Activated CD4-positive, alpha-beta T cell treated with anti-CD3 and anti-CD28 coated beads, Interleukin-2, amount 50 U/mL, for 48 hours (primary cell): ENCODE measurements at regions not wholly inside any gene's neighbourhood (a gene's known extent, or its start where the extent isn't known, plus 50 kb on each side); places are given as distances from the start of the nearest gene placed in this dataset.
A peak's percentile ranks its signal among the peaks of the same experiment; 100 is the strongest.
"Not testable (repeated sequence)": the region's sequence is repeated elsewhere in the genome, so short reads cannot be mapped to it uniquely, and the experiment has no call there.

Source experiments
- DNase-seq, 2 experiments: peaks; one replicate each; pipeline ENCODE4 v3.0.0-alpha.2; 2020

- DNase-seq, result no peak
These were observed 50.7 kb upstream of the DIAPH3 start for GRCh38 chr13:60214213-60215055.

- DNase-seq, result no peak
These were observed 56.3 kb upstream of the DIAPH3 start for GRCh38 chr13:60220072-60220471.

GRCh38 chr13:60221581-60221980 lies 57.9 kb upstream of the DIAPH3 start:
- no peak for DNase-seq

GRCh38 chr13:60226507-60226906 lies 62.8 kb upstream of the DIAPH3 start:
- no peak for DNase-seq

- DNase-seq, result no peak
These were observed 63.4 kb upstream of the DIAPH3 start for GRCh38 chr13:60227158-60227557.

GRCh38 chr13:60229708-60230272 lies 66.1 kb upstream of the DIAPH3 start:
- DNase-seq, result no peak

GRCh38 chr13:60230593-60230992 lies 66.9 kb upstream of the DIAPH3 start:
- DNase-seq, result no peak

- no peak for DNase-seq
These were observed 78.4 kb upstream of the DIAPH3 start for GRCh38 chr13:60242043-60242595.

- no peak for DNase-seq
These were observed 80.7 kb upstream of the DIAPH3 start for GRCh38 chr13:60244381-60244780.

GRCh38 chr13:60251419-60251818 lies 87.7 kb upstream of the DIAPH3 start:
- DNase-seq, result not testable (repeated sequence)

GRCh38 chr13:60258349-60258748 lies 94.6 kb upstream of the DIAPH3 start:
- no peak for DNase-seq

- no peak for DNase-seq
These were observed 96.7 kb upstream of the DIAPH3 start for GRCh38 chr13:60260440-60260839.

- DNase-seq, result no peak
These were observed 98.0 kb upstream of the DIAPH3 start for GRCh38 chr13:60261432-60262351.

- no peak for DNase-seq
These were observed 101.8 kb upstream of the DIAPH3 start for GRCh38 chr13:60265566-60265965.

GRCh38 chr13:60267498-60268202 lies 103.9 kb upstream of the DIAPH3 start:
- peak; percentile 3 to 5 for DNase-seq

GRCh38 chr13:60268203-60268555 lies 104.5 kb upstream of the DIAPH3 start:
- no peak for DNase-seq

GRCh38 chr13:60273971-60274527 lies 110.3 kb upstream of the DIAPH3 start:
- no peak for DNase-seq

- DNase-seq, result no peak
These were observed 110.9 kb upstream of the DIAPH3 start for GRCh38 chr13:60274655-60275054.

GRCh38 chr13:60275208-60275607 lies 111.5 kb upstream of the DIAPH3 start:
- DNase-seq, result no peak

- DNase-seq, result not testable (repeated sequence)
These were observed 116.5 kb upstream of the TDRD3 start for GRCh38 chr13:60280524-60280923.

GRCh38 chr13:60282186-60282585 lies 114.8 kb upstream of the TDRD3 start:
- no peak for DNase-seq

- DNase-seq, result no peak
These were observed 114.3 kb upstream of the TDRD3 start for GRCh38 chr13:60282708-60283107.
